ENCODE measurements at regions not wholly inside any gene's neighbourhood (a gene's known extent, or its start where the extent isn't known, plus 50 kb on each side); places are given as distances from the start of the nearest gene placed in this dataset.

- DNase-seq (ENCODE audit: low read depth): no peak
Observed at GRCh38 chr6:12221856-12222255, 68.3 kb upstream of the EDN1 start.

GRCh38 chr6:12222405-12223366 lies 67.5 kb upstream of the EDN1 start:
- DNase-seq (ENCODE audit: low read depth): no peak

GRCh38 chr6:12223383-12223782 lies 66.8 kb upstream of the EDN1 start:
- no peak for DNase-seq (ENCODE audit: low read depth)

GRCh38 chr6:12224251-12224650 lies 65.9 kb upstream of the EDN1 start:
- no peak for DNase-seq (ENCODE audit: low read depth)

GRCh38 chr6:12228447-12229146 lies 61.6 kb upstream of the EDN1 start:
- DNase-seq (ENCODE audit: low read depth): no peak

GRCh38 chr6:12229332-12229731 lies 60.8 kb upstream of the EDN1 start:
- no peak for DNase-seq (ENCODE audit: low read depth)

- no peak for DNase-seq (ENCODE audit: low read depth)
Observed at GRCh38 chr6:12230523-12230922, 59.6 kb upstream of the EDN1 start.

GRCh38 chr6:12232339-12232738 lies 57.8 kb upstream of the EDN1 start:
- peak; percentile 87 for DNase-seq (ENCODE audit: low read depth)

- DNase-seq (ENCODE audit: low read depth): no peak
Observed at GRCh38 chr6:12232821-12233220, 57.3 kb upstream of the EDN1 start.

GRCh38 chr6:12233693-12234571 lies 56.2 kb upstream of the EDN1 start:
- peak; percentile 82 for DNase-seq (ENCODE audit: low read depth)

- no peak for DNase-seq (ENCODE audit: low read depth)
Observed at GRCh38 chr6:12235341-12235740, 54.8 kb upstream of the EDN1 start.

GRCh38 chr6:12238219-12238618 lies 51.9 kb upstream of the EDN1 start:
- DNase-seq (ENCODE audit: low read depth): peak; percentile 4
